Upper lobe of left lung (tissue), 6 donors: ENCODE measurements at regions not wholly inside any gene's neighbourhood (a gene's known extent, or its start where the extent isn't known, plus 50 kb on each side); places are given as distances from the start of the nearest gene placed in this dataset.

Source experiments
- ATAC-seq, 2 donors: fragments of 200-7000 bp; cut with Tn5 transposase; one replicate each; pipeline ENCODE4 v1.9.1; 2022; ENCODE audit warnings: mild to moderate bottlenecking in 2 of 2, moderate library complexity in 2 of 2; ENCODE audit not compliant: low FRiP score in 2 of 2
- DNase-seq, 2 donors: peaks; one replicate each; pipeline ENCODE4 v3.0.0-alpha.2; 2019 to 2020
- H3K27ac ChIP-seq, 4 donors: fragments of 200-600 bp; sonication (generic); one replicate each; pipeline ENCODE4 v1.5.1; 2016 to 2019
- H3K27me3 ChIP-seq, 4 donors: fragments of 200-600 bp; sonication (generic); one replicate each; pipeline ENCODE4 v1.5.1; 2017 to 2019
- H3K36me3 ChIP-seq, 4 donors: fragments of 200-600 bp; sonication (generic); one replicate each; pipeline ENCODE4 v1.5.1; 2016 to 2019
- H3K4me1 ChIP-seq, 4 donors: fragments of 200-600 bp; sonication (generic); one replicate each; pipeline ENCODE4 v1.5.1; 2018 to 2019
- H3K4me3 ChIP-seq, 4 donors: fragments of 200-600 bp; sonication (generic); one replicate each; pipeline ENCODE4 v1.5.1; 2017 to 2019; ENCODE audit warnings: mild to moderate bottlenecking in 2 of 4, moderate library complexity in 1 of 4
- H3K9me3 ChIP-seq, 4 donors: fragments of 200-600 bp; sonication (generic); one replicate each; pipeline ENCODE4 v1.5.1; 2018 to 2019
- CTCF ChIP-seq, 6 experiments: fragments of 450-650 bp in 4 of 6; fragments of 200-600 bp in 2 of 6; sonication (generic) in 2 of 6; IDR thresholded peaks; one replicate each; pipeline ENCODE4 v1.5.1; 2016 to 2019; ENCODE audit warnings: antibody characterized with exemption in 6 of 6
- EP300 ChIP-seq, 4 donors: sonication (generic); formaldehyde crosslinking; IDR thresholded peaks; one replicate each; pipeline ENCODE4 v1.5.1; 2017; ENCODE audit warnings: antibody characterized with exemption in 4 of 4, control low read depth in 2 of 4
- POLR2A ChIP-seq, 4 donors: fragments of 450-650 bp; IDR thresholded peaks; one replicate each; pipeline ENCODE4 v1.5.1; 2016 to 2017; ENCODE audit warnings: antibody characterized with exemption in 4 of 4, mild to moderate bottlenecking in 2 of 4
- POLR2AphosphoS5 ChIP-seq, 2 donors: sonication (generic); formaldehyde crosslinking; IDR thresholded peaks; one replicate each; pipeline ENCODE4 v1.5.1; 2017; ENCODE audit warnings: antibody characterized with exemption in 2 of 2
- WGBS, 2 donors: methylation state at CpG; one replicate each; pipeline ENCODE4 v1.1.5; 2017 to 2018; 5-methylcytosine and 5-hydroxymethylcytosine counted together
- small RNA-seq, 4 donors: library from RNA; depleted of rRNA; stranded (forward); fragments of <200 nt; gene quantifications; one replicate each; pipeline ENCODE3, GENCODE V24; 2016
- donor health status: DM: no; HTN: no; CAD: no; lungs with moderate emphysema.
- donor health status: DM: no; HTN: yes; CAD: no; lungs with severe emphysema.

GRCh38 chr3:175868626-175869025, 1009.5 kb downstream of the NAALADL2 start:
- ATAC-seq: no peak
- 25 to 35% methylated on average over 1 of the region's 1 CpG for WGBS, 2 donors
- TF ChIP-seq POLR2AphosphoS5 (IDR thresholded peaks at IDR 0.05) (no peak), EP300 (IDR thresholded peaks at IDR 0.05) (no peak), CTCF (IDR thresholded peaks at IDR 0.05) (no peak), POLR2A (IDR thresholded peaks at IDR 0.05) (no peak)

GRCh38 chr3:175865724-175866123, 1006.6 kb downstream of the NAALADL2 start:
- Histone ChIP-seq H3K9me3 (no peaks in the 10 kb centered on the region), H3K27me3 (no peaks in the 10 kb centered on the region), H3K4me3 (no peak overlapping the region), H3K4me1 (no peaks in the 10 kb centered on the region), H3K27ac (no peak overlapping the region), H3K36me3 (no peaks in the 10 kb centered on the region)
- ATAC-seq: no peak
- WGBS, 2 donors: 93 to 97% methylated on average over 1 of the region's 1 CpG
- TF ChIP-seq POLR2A (IDR thresholded peaks at IDR 0.05): no peak
- TF ChIP-seq EP300 (IDR thresholded peaks at IDR 0.05): no peak
- TF ChIP-seq CTCF (IDR thresholded peaks at IDR 0.05): no peak
- TF ChIP-seq POLR2AphosphoS5 (IDR thresholded peaks at IDR 0.05): no peak
- DNase-seq: no peak

More at GRCh38 chr3:175868626-175869025, 1009.5 kb downstream of the NAALADL2 start:
- H3K36me3 ChIP-seq: no peaks in the 10 kb centered on the region
- no peaks in the 10 kb centered on the region for H3K4me1 ChIP-seq
- no peak overlapping the region for H3K27ac ChIP-seq
- H3K9me3 ChIP-seq: peaks cover 0 to 7% (median 0%) of the 10 kb centered on the region in 4 donors
- no peak overlapping the region for H3K4me3 ChIP-seq
- no peak for DNase-seq
- H3K27me3 ChIP-seq: no peaks in the 10 kb centered on the region

- Histone ChIP-seq H3K27me3 (no peaks in the 10 kb centered on the region), H3K36me3 (no peaks in the 10 kb centered on the region), H3K4me1 (no peaks in the 10 kb centered on the region), H3K9me3 (no peaks in the 10 kb centered on the region), H3K4me3 (no peak overlapping the region), H3K27ac (no peak overlapping the region)
- TF ChIP-seq CTCF (IDR thresholded peaks at IDR 0.05) (no peak), POLR2AphosphoS5 (IDR thresholded peaks at IDR 0.05) (no peak), POLR2A (IDR thresholded peaks at IDR 0.05) (no peak), EP300 (IDR thresholded peaks at IDR 0.05) (no peak)
- WGBS, 2 donors: 81 to 86% methylated on average over 4 of the region's 4 CpGs
- DNase-seq (no peak), ATAC-seq (no peak)
These were observed 1002.8 kb downstream of the NAALADL2 start for GRCh38 chr3:175861916-175862315.

Small RNA genes in the stretch of these regions (small RNA-seq; reads per million reads assigned to genes)
- gene AC104640.2 (0 reads per million in 4 donors), gene RNA5SP147 (0 reads per million in 4 donors)
